ENCODE measurements at regions not wholly inside any gene's neighbourhood (a gene's known extent, or its start where the extent isn't known, plus 50 kb on each side); places are given as distances from the start of the nearest gene placed in this dataset.

DNA sequence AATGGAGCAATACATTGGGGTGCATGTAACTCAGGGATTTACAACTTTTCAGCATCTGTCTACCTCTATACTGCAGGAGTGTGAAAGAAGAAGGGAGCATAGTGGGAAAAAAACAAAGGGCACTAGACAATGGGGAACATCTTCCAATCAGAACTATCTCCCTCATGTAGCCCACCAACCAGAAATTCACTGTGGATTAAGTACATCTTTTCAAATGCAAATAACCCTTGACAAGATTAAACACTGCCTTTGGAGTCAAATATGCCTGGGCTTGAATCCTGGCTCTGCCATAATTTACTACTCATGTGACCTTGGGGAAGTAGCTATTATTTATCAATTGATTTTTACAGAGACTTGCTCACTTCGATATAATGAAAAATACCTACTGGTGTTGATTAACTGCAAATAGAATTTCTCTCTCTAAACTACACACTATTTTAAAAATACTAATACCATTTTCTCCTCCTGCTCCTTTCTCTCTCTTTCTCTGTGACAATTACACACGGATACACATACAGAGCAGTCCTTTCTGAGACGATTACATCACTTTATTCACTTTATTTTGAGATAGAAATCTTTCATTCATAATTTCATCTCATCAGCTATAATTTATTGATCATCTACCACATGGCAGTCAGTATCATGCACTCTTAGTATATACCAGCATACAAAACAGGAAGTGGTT lies 783.7 kb downstream of the FRK start:
- DNase-seq (no peak), ATAC-seq (no peak)
- Mint-ChIP-seq H3K27ac (no peak overlapping the region), H3K4me1 (no peaks in the 10 kb centered on the region), H3K4me3 (no peak overlapping the region), H3K9me3 (peaks cover 0 to 17% (median 2%) of the 10 kb centered on the region in 9 donors), H3K36me3 (no peaks in the 10 kb centered on the region), H3K27me3 (peaks cover 0 to 1% (median 0%) of the 10 kb centered on the region in 5 donors)
- POLR2A ChIA-PET, result no interaction called here

DNA sequence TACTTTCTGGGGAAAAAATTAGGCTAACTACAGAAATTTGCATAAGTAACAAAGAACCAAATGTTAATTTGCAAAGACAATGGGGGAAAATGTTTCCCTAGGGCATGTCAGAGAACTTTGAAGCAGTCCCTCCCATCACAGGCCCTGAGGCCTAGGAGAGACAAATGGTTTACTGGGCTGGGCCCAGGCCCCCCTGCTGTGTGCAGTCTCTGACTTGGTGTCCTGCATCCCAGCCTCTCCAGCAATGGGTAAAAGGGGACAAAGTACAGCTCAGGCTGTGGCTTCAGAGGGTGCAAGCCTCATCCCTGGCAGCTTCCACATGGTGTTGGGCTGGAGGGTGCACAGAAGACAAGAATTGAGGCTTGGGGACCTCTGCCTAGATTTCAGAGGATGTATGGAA lies 788.4 kb downstream of the FRK start:
- H3K9me3 Mint-ChIP-seq, result peaks cover 0 to 10% (median 2%) of the 10 kb centered on the region in 9 donors
- no peak for ATAC-seq
- H3K4me1 Mint-ChIP-seq, result no peaks in the 10 kb centered on the region

DNA sequence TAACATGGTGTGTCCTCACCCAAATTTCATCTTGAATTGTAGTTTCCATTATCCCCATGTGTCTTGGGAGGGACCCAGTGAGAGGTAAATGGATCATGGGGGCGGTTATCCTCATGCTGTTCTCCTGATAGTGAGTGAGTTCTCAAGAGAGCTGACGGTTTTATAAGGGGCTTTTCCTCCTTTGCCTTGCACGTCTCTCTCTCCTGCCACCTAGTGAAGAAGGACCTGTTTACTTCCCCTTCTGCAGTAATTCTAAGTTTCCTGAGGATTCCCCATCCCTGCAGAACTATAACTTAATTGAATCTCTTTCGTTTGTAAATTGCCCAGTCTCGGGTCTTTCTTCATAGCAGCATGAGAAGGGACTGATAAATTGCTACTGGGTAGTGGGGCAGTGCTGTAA lies 789.3 kb downstream of the FRK start:
- Mint-ChIP-seq H3K4me3 (no peak overlapping the region), H3K9me3 (peaks cover 0 to 10% (median 2%) of the 10 kb centered on the region in 9 donors), H3K27me3 (no peaks in the 10 kb centered on the region), H3K36me3 (no peaks in the 10 kb centered on the region), H3K4me1 (no peaks in the 10 kb centered on the region), H3K27ac (no peak overlapping the region)
- POLR2A ChIA-PET, result no interaction called here
- DNase-seq (no peak), ATAC-seq (no peak)

More for the DNA sequence above, 788.4 kb downstream of the FRK start:
- H3K4me3 Mint-ChIP-seq, result no peak overlapping the region
- H3K36me3 Mint-ChIP-seq, result no peaks in the 10 kb centered on the region
- POLR2A ChIA-PET, result no interaction called here
- H3K27me3 Mint-ChIP-seq, result no peaks in the 10 kb centered on the region
- DNase-seq, result no peak
- no peak overlapping the region for H3K27ac Mint-ChIP-seq

DNA sequence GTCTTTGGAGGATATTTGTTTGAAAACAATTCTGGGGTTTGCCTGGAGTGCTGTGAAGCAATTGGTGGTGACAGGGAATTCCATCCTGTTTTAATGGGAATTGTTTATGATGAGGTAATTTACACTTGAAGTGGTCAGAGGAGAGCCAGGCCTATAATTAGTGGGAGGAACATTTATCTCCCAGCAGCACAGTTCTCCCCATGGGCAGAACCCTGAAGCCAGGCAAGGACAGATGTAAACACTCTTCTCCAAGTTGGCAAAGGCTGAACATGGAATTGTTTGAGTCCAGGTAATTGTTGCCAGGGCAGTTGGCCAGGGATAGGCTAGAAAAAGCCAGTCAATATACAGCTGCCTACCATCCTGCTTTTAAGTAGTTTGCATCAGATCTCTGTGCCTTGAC lies 789.7 kb downstream of the FRK start:
- POLR2A ChIA-PET, result no interaction called here
- Mint-ChIP-seq H3K4me1 (no peaks in the 10 kb centered on the region), H3K4me3 (no peak overlapping the region), H3K36me3 (no peaks in the 10 kb centered on the region), H3K27ac (no peak overlapping the region), H3K27me3 (no peaks in the 10 kb centered on the region), H3K9me3 (peaks cover 0 to 10% (median 5%) of the 10 kb centered on the region in 9 donors)
- ATAC-seq, result no peak
- DNase-seq, result no peak

DNA sequence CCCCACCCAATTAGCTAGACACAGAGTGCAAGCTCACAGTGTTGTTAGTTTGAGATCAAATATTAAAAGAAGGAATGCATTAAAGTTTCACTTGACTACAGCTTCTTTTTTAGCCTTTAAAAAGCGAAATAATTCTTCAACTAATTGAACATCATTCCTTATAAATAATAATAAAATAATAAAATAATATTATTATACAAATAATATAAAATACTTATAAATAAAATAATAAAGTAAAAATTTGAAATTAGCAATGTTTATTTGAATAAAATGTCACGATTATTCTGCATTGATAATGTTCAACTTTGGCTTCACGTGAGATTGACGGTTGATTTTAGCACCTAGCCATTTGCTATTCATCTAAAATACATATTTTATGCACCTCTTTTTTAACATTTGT lies 819.3 kb downstream of the FRK start:
- DNase-seq (no peak), ATAC-seq (no peak)
- Mint-ChIP-seq H3K4me1 (no peaks in the 10 kb centered on the region), H3K4me3 (no peak overlapping the region), H3K27ac (no peak overlapping the region), H3K36me3 (peaks cover 0 to 4% (median 0%) of the 10 kb centered on the region in 3 donors), H3K9me3 (peaks cover 0 to 22% (median 6%) of the 10 kb centered on the region in 9 donors), H3K27me3 (no peaks in the 10 kb centered on the region)
- POLR2A ChIA-PET, result no interaction called here

DNA sequence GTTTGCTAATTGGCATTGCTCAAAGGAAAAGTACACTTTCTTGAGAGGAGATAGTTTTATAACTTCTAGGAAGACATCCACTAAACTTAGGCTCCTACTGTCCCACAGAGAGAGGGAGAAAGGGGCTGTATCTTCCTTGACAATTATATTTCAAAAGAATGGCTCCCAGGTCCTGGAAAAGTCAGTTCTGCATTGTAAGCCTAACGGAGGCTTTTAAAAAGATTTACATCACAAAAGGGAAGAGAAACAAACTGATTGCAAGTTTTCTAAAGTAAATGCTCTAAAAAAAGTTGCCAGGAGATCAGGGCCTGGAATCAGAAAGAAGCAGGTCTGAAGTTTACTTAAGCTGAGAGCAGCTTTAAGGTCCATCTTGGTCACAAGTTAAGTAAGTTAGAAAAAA lies 839.5 kb downstream of the FRK start:
- Mint-ChIP-seq H3K9me3 (peaks cover 6 to 57% (median 16%) of the 10 kb centered on the region in 9 donors), H3K4me3 (no peak overlapping the region), H3K36me3 (peaks cover 0 to 11% (median 0%) of the 10 kb centered on the region in 3 donors), H3K27me3 (no peaks in the 10 kb centered on the region), H3K4me1 (no peaks in the 10 kb centered on the region), H3K27ac (no peak overlapping the region)
- no peak for DNase-seq
- no peak for ATAC-seq
- POLR2A ChIA-PET, result no interaction called here

DNA sequence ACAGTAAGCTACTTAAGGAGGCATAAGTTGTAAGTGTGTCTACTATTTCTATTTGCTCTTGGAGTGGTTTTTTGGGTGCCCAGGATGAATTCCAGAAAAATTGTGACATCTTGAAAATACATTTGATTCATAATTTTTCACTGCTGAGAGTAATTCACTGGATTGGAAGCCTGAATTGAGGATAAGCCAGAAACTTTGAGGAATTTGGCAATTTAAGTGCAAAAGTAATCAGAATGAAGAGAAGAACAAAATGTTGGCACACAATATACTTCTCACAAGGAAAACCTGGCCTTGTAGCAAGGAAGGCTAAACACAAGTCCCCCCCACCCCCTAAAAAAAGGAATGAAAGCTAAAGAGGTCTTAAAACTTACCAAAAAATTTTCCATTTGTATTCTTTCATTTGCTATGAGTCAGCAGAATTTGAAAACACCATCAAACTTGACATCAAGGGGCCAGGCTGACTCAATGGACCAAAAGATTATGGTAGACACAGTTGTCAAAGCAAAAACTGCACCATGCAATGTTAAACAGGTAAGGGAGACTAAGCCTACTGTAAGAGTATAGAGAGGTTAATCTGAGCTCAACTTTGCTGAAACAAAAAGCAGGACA lies 840.0 kb downstream of the FRK start:
- H3K36me3 Mint-ChIP-seq, result peaks cover 0 to 11% (median 0%) of the 10 kb centered on the region in 3 donors
- no peak for ATAC-seq
- peaks cover 6 to 56% (median 13%) of the 10 kb centered on the region in 9 donors for H3K9me3 Mint-ChIP-seq
- no peaks in the 10 kb centered on the region for H3K4me1 Mint-ChIP-seq
- no peak overlapping the region for H3K27ac Mint-ChIP-seq
- DNase-seq, result no peak
- no peaks in the 10 kb centered on the region for H3K27me3 Mint-ChIP-seq
- POLR2A ChIA-PET, result no interaction called here
- H3K4me3 Mint-ChIP-seq, result no peak overlapping the region

DNA sequence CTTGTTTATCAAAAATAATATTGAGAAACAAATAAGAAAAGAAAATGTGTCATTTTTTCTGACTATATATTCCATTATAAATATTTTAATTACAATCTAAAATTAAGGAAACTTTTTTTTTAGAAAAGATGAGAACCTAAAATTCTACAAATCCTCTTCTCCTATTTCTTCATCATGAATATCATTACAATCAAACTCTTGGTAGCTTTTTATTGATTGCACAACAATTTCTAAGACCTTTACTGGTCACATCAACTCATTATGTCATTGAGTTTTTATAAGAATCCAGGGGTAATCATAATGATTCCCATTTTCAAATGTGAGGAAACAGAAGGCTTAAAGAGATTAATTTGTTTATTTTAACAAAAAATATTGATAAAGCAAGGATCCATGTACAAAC lies 841.0 kb downstream of the FRK start:
- Mint-ChIP-seq H3K36me3 (peaks cover 0 to 11% (median 0%) of the 10 kb centered on the region in 3 donors), H3K27ac (no peak overlapping the region), H3K4me3 (no peak overlapping the region), H3K9me3 (peaks cover 6 to 48% (median 12%) of the 10 kb centered on the region in 9 donors), H3K4me1 (no peaks in the 10 kb centered on the region), H3K27me3 (no peaks in the 10 kb centered on the region)
- POLR2A ChIA-PET, result no interaction called here
- DNase-seq, result no peak
- ATAC-seq, result no peak

DNA sequence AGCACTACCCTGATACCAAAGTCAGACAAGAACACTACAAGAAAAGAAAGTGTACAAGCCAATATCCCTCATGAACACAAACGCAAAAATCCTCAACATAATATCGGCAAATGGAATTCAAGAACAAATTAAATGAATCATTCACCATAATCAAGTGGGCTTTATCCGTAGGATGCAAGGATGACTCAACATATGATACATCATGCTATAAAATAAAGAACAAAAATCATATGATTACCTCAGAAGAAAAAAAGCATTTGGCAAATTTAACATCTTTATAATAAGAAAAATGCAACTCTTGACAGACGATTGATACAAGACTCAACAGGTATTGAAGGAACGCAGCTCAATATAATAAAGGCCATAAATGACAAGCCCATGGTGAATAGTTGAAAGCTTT lies 843.9 kb downstream of the FRK start:
- H3K9me3 Mint-ChIP-seq, result peaks cover 0 to 40% (median 10%) of the 10 kb centered on the region in 9 donors
- ATAC-seq (no peak), DNase-seq (no peak)
- POLR2A ChIA-PET, result no interaction called here
- H3K27me3 Mint-ChIP-seq, result no peaks in the 10 kb centered on the region
- H3K4me1 Mint-ChIP-seq, result no peaks in the 10 kb centered on the region
- H3K27ac Mint-ChIP-seq, result no peak overlapping the region
- H3K36me3 Mint-ChIP-seq, result peaks cover 0 to 11% (median 0%) of the 10 kb centered on the region in 3 donors
- H3K4me3 Mint-ChIP-seq, result no peak overlapping the region

DNA sequence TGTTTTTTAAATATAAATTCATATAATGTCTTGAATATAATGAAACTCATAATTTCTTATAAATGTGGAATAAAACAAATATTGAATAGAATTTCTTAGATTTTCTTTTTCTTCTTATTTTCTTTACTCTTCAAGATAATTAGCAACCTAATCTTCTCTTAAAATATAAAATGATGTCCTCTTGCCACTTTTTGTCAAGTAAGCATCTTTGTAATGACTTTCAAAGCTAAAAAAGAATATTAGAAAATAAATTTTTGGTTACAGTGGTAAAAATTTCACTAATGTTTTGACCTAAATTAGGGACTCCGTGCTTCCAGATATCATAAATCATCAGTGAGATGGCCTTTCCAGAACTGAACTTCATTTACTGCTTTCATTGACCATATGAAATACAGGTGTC lies 846.4 kb downstream of the FRK start:
- DNase-seq (no peak), ATAC-seq (no peak)
- Mint-ChIP-seq H3K27ac (no peak overlapping the region), H3K9me3 (peaks cover 0 to 44% (median 19%) of the 10 kb centered on the region in 9 donors), H3K4me1 (no peaks in the 10 kb centered on the region), H3K27me3 (no peaks in the 10 kb centered on the region), H3K36me3 (no peaks in the 10 kb centered on the region), H3K4me3 (no peak overlapping the region)
- POLR2A ChIA-PET, result no interaction called here

DNA sequence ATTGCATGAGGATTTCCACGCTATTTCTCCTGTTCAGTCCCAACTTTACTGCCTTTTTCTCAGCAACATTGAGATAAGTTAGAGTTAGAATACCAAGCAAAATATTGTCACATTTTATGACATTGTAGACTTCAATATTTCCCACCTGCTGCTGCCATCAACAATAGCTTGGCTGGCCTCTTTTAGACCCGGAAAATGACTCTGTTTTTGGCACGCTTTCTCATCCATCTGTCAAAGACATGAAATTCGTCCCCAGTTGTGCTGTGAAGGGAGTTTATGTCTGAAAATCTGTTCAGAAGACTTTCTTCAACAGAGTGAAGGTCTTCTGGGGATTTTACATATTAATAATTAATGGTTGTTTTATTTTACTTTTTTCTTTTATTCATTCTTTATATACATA lies 857.3 kb downstream of the FRK start:
- Mint-ChIP-seq H3K4me1 (no peaks in the 10 kb centered on the region), H3K27me3 (no peaks in the 10 kb centered on the region), H3K36me3 (no peaks in the 10 kb centered on the region), H3K9me3 (peaks cover 0 to 27% (median 10%) of the 10 kb centered on the region in 9 donors), H3K4me3 (no peak overlapping the region), H3K27ac (no peak overlapping the region)
- ATAC-seq (no peak), DNase-seq (no peak)
- POLR2A ChIA-PET, result no interaction called here

DNA sequence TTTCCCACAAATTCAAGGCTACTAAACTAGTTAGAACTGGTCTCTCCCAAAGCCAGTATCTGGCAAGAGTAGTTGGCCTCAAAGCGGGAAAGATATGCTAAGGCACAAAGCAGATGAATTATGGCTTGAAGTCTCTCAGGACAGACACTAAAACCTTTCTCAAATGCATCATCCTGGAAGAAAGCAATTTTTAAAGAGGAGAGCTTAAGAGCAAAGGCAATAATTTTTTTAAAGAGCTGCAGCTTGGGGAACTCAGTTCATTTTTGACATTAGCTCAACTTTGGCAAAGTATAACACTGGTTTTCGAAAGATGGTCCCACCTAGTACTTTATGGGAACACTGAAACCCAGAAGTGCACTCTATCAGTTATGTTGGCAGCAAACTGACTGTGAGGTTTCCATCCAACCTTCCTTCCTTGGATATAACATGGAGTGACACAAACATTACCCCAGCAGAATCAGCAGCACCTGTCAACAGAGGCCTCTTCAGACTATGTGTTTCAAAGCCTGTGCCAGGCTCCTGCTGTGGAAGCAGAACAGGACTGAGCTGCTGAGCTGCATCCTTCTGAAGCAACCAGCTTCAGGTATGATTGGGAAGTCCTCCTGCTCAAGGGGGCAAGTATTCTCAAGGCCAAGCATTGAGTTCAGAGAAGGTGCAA lies 852.3 kb upstream of the HS3ST5 start:
- POLR2A ChIA-PET, result no interaction called here
- Mint-ChIP-seq H3K4me3 (no peak overlapping the region), H3K9me3 (peaks cover 0 to 17% (median 8%) of the 10 kb centered on the region in 9 donors), H3K36me3 (no peaks in the 10 kb centered on the region), H3K27ac (no peak overlapping the region), H3K27me3 (no peaks in the 10 kb centered on the region), H3K4me1 (no peaks in the 10 kb centered on the region)
- ATAC-seq (no peak), DNase-seq (peak in 1 of 10 donors; percentile 26)

DNA sequence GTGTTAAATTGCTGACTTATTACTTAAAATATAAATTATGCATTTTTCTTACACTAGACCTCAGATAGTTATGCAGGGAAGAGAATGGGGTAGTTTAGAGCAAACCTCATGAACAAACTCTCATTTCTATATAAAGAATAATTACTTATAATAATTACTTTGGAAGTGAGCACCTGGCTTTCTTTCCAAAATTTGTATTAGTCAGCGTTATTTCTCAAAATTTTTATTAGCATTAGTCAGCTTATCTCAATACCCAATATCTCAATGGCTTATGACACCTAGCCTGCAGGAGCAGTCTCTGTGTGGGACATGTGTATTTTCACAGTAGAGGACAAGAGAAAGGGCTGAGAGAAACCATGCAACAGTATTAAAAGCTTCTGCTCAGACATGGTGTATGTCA lies 849.2 kb upstream of the HS3ST5 start:
- Mint-ChIP-seq H3K36me3 (no peaks in the 10 kb centered on the region), H3K4me1 (no peaks in the 10 kb centered on the region), H3K27ac (no peak overlapping the region), H3K27me3 (no peaks in the 10 kb centered on the region), H3K4me3 (no peak overlapping the region), H3K9me3 (peaks cover 0 to 20% (median 5%) of the 10 kb centered on the region in 9 donors)
- no peak for DNase-seq
- POLR2A ChIA-PET, result no interaction called here
- ATAC-seq, result no peak
